IMR-90 (cell line): ENCODE measurements at regions not wholly inside any gene's neighbourhood (a gene's known extent, or its start where the extent isn't known, plus 50 kb on each side); places are given as distances from the start of the nearest gene placed in this dataset.
A peak's percentile ranks its signal among the peaks of the same experiment; 100 is the strongest.

ENCODE experiments used
- ATAC-seq: fragments of 200-7000 bp; cut with Tn5 transposase; 2 replicates; pipeline ENCODE4 v1.9.1; 2020; ENCODE audit warnings: low read depth, mild to moderate bottlenecking, moderate library complexity
- BruUV-seq: library from RNA; stranded (reverse); fragments of 400-500 nt; replicated peaks from 2 replicates; lab custom pipeline; 2021; lab: Mats Ljungman, UMichigan
- CTCF ChIA-PET: fragments of 300-600 bp; formaldehyde crosslinking; extraction: SDS; loops from one replicate; lab custom pipeline; 2021; ENCODE audit warnings: antibody characterized with exemption; lab: Yijun Ruan, JAX
- POLR2A ChIA-PET: fragments of 300-600 bp; sonication (Branson Sonifier 250); formaldehyde crosslinking; loops from one replicate; lab custom pipeline; 2022; ENCODE audit warnings: antibody characterized with exemption; ENCODE audit not compliant: unreplicated experiment; lab: Charles Lee
- DNase-seq: peaks from one replicate; pipeline ENCODE4 v3.0.0; 2013
- H2AFZ ChIP-seq: replicated peaks from 2 replicates; pipeline ENCODE3; 2013; ENCODE audit warnings: low read length, mild to moderate bottlenecking; ENCODE audit not compliant: poor library complexity
- H2AK5ac ChIP-seq: 2 replicates; pipeline ENCODE4 v1.6.1; 2013; ENCODE audit warnings: low read depth, low read length, inconsistent platforms
- H2AK9ac ChIP-seq: replicated peaks from 2 replicates; pipeline ENCODE3; 2013; ENCODE audit warnings: mild to moderate bottlenecking, low read depth, low read length, moderate library complexity; ENCODE audit not compliant: poor library complexity
- H2BK120ac ChIP-seq: 2 replicates; pipeline ENCODE4 v1.6.1; 2013; ENCODE audit warnings: low read depth, low read length, inconsistent platforms
- H2BK15ac ChIP-seq: 3 replicates; pipeline ENCODE4 v1.6.1; 2013; ENCODE audit warnings: low read depth, low read length, inconsistent platforms
- H2BK20ac ChIP-seq: 2 replicates; pipeline ENCODE4 v1.6.1; 2013; ENCODE audit warnings: low read depth, mild to moderate bottlenecking, inconsistent platforms, low read length, moderate library complexity
- H2BK5ac ChIP-seq: 2 replicates; pipeline ENCODE4 v1.6.1; 2013; ENCODE audit warnings: mild to moderate bottlenecking, low read depth, low read length, inconsistent platforms; ENCODE audit not compliant: poor library complexity, severe bottlenecking
- H3K14ac ChIP-seq: replicated peaks from 2 replicates; pipeline ENCODE4 v1.6.1; 2013; ENCODE audit warnings: low read depth, low read length, inconsistent platforms
- H3K18ac ChIP-seq: 2 replicates; pipeline ENCODE4 v1.6.1; 2013; ENCODE audit warnings: low read depth, low read length, control low read depth
- H3K23ac ChIP-seq: 2 replicates; pipeline ENCODE4 v1.6.1; 2013; ENCODE audit warnings: low read depth, low read length, inconsistent platforms
- H3K27ac ChIP-seq: 2 replicates; pipeline ENCODE4 v1.5.1; 2013; ENCODE audit warnings: mild to moderate bottlenecking, control low read depth, low read length; ENCODE audit not compliant: insufficient read depth
- H3K27me3 ChIP-seq: 2 replicates; pipeline ENCODE4 v1.6.1; 2013; ENCODE audit warnings: low read length; ENCODE audit not compliant: control insufficient read depth, insufficient read depth
- H3K36me3 ChIP-seq: 2 replicates; pipeline ENCODE4 v1.6.1; 2013; ENCODE audit warnings: low read length, mixed read lengths; ENCODE audit not compliant: control insufficient read depth, insufficient read depth
- H3K4ac ChIP-seq: 2 replicates; pipeline ENCODE4 v1.6.1; 2013; ENCODE audit warnings: low read depth, low read length, inconsistent platforms
- H3K4me1 ChIP-seq: 2 replicates; pipeline ENCODE4 v1.6.1; 2013; ENCODE audit warnings: low read length, mixed read lengths; ENCODE audit not compliant: control insufficient read depth, insufficient read depth
- H3K4me2 ChIP-seq: 2 replicates; pipeline ENCODE4 v1.6.1; 2013; ENCODE audit warnings: low read depth, mild to moderate bottlenecking, control low read depth, low read length, moderate library complexity
- H3K4me3 ChIP-seq: 2 replicates; pipeline ENCODE4 v1.5.1; 2013; ENCODE audit warnings: low read depth, mild to moderate bottlenecking, control low read depth, low read length, moderate library complexity; ENCODE audit not compliant: insufficient read depth
- H3K56ac ChIP-seq: 2 replicates; pipeline ENCODE4 v1.6.1; 2013; ENCODE audit warnings: low read length, inconsistent platforms; ENCODE audit not compliant: insufficient read depth; ENCODE audit errors: extremely low read depth
- H3K79me1 ChIP-seq, 2 experiments: 2 replicates each; pipeline ENCODE4 v1.6.1; 2013; ENCODE audit warnings: low read length in 2 of 2, inconsistent platforms in 1 of 2, low read depth in 1 of 2
- H3K9ac ChIP-seq: 2 replicates; pipeline ENCODE4 v1.6.1; 2013; ENCODE audit warnings: low read depth, low read length, control low read depth
- H3K9me1 ChIP-seq: 2 replicates; pipeline ENCODE4 v1.6.1; 2013; ENCODE audit warnings: low read length, inconsistent platforms; ENCODE audit not compliant: insufficient read depth
- H3K9me3 ChIP-seq: 2 replicates; pipeline ENCODE4 v1.6.1; 2013; ENCODE audit warnings: low read length; ENCODE audit not compliant: control insufficient read depth, insufficient read depth
- H4K20me1 ChIP-seq: 2 replicates; pipeline ENCODE4 v1.6.1; 2013; ENCODE audit warnings: low read length, inconsistent platforms; ENCODE audit not compliant: insufficient read depth
- H4K5ac ChIP-seq: 2 replicates; pipeline ENCODE4 v1.6.1; 2013; ENCODE audit warnings: mild to moderate bottlenecking, low read depth, low read length, control low read depth
- H4K8ac ChIP-seq, 2 experiments: 2 replicates each; pipeline ENCODE4 v1.6.1; 2013; ENCODE audit warnings: low read depth in 2 of 2, low read length in 2 of 2, control low read depth in 1 of 2, inconsistent platforms in 1 of 2
- H4K91ac ChIP-seq: 2 replicates; pipeline ENCODE4 v1.6.1; 2013; ENCODE audit warnings: low read depth, low read length, inconsistent platforms; ENCODE audit not compliant: insufficient read depth
- CEBPB ChIP-seq: IDR thresholded peaks from 2 replicates; pipeline ENCODE4 v1.6.1; 2012; ENCODE audit warnings: low read depth, low read length, improper control_type of control experiment
- ELK1 ChIP-seq: fragments of 150-350 bp; IDR thresholded peaks from 2 replicates; pipeline ENCODE4 v1.6.1; 2016; ENCODE audit warnings: low read depth, mild to moderate bottlenecking, low read length, moderate library complexity, borderline replicate concordance
- RAD21 ChIP-seq: IDR thresholded peaks from 2 replicates; pipeline ENCODE4 v1.6.1; 2012; ENCODE audit warnings: low read length, improper control_type of control experiment
- RFX5 ChIP-seq: IDR thresholded peaks from 2 replicates; pipeline ENCODE4 v1.8.0; 2012; ENCODE audit warnings: low read depth, mild to moderate bottlenecking, low read length, moderate library complexity
- WGBS, 2 experiments: methylation state at CpG; one replicate each; pipeline versions ENCODE4 v1.1.5 to v1.1.7; 2013; ENCODE audit warnings: missing lambda C conversion rate in 2 of 2; ENCODE audit not compliant: insufficient read length in 1 of 2; ENCODE audit errors: extremely low coverage in 2 of 2; 5-methylcytosine and 5-hydroxymethylcytosine counted together
- dilution Hi-C: fragments of 300-500 bp; cut with HindIII; formaldehyde crosslinking; loops from one replicate; pipeline ENCODE4 v1.14.3; 2018; ENCODE audit warnings: low sequenced_read_pairs; ENCODE audit not compliant: unreplicated experiment
- in situ Hi-C: fragments of 300-500 bp; cut with MboI; formaldehyde crosslinking; loops from 3 replicates; pipeline ENCODE4 v1.14.3; 2019; ENCODE audit warnings: low sequenced_read_pairs, inconsistent platforms, mixed read lengths
- intact Hi-C: fragments of 100-400 bp; cut with micrococcal nuclease; formaldehyde crosslinking; loops from 2 replicates; pipeline ENCODE4 v1.10.0; 2022

DNA sequence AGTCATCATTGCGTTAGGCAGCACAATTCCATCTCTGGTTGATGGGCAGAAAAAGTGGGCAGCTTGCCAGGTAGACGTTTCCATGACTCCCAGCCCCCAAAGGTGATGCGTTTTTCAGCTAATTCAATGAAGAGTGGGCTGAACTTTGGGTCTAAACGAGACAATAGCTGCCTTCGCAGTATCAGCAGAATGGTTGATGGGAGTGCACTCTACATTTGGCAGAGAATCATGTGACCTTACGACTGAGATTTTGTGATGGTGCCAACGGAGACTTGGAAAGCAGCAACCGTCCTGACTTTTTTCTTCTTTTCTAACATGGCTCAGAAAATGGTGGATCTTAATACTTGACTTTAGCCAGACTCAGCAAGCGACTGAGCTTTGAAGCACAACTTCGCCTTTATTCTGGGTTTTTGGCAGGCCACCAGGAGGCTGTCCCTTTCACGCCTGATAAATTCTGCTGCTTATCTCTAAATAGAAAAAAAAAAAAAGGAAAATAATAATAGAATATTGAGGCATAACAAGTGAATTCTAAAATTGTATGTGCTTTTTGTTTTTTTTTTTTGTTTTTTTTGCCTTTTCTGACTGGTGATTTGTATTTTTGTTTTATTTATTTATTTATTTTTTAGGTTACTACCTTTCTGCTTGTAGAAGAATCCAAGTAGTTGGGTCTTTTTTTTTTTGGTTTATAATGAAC, 804.8 kb downstream of the USP25 start (continued):
- TF ChIP-seq CEBPB (no peak), RFX5 (no peak)

GRCh38 chr21:16535102-16535422, 805.3 kb downstream of the USP25 start:
- H3K14ac ChIP-seq = no peak overlapping the region
- no CpG with 5 or more reads among the region's 6 CpGs for WGBS, 2 experiments
- H3K23ac ChIP-seq = no peak overlapping the region
- H2BK120ac ChIP-seq = 0 out of 2 replicates have a peak overlapping the region, but pooled peaks have one; percentile 19
- H2BK5ac ChIP-seq = no peak overlapping the region
- peak overlapping the region; percentile 77; the same call in 1 of the 2 replicates for H2BK20ac ChIP-seq
- H3K9ac ChIP-seq = no peak overlapping the region
- no peaks in the 10 kb centered on the region for H4K20me1 ChIP-seq
- H3K27ac ChIP-seq = no peak overlapping the region
- no peak overlapping the region for H4K8ac ChIP-seq
- H3K4me2 ChIP-seq = peak overlapping the region; percentile 27
- intact Hi-C loops = loop anchor here (5.0 kb wide), 1 partner anchor 37 kb away; no protein-coding TSS in a partner anchor
- peak overlapping the region; percentile 3; the same call in 1 of the 2 replicates for H4K5ac ChIP-seq
- POLR2A ChIA-PET = no interaction called here
- H3K27me3 ChIP-seq = no peaks in the 10 kb centered on the region
- H2BK15ac ChIP-seq = no peak overlapping the region
- H3K18ac ChIP-seq = no peak overlapping the region
- H3K9me1 ChIP-seq = 0 out of 2 replicates have a peak, but pooled peaks cover 3% of the 10 kb centered on the region
- ATAC-seq (peak; percentile 53; the same call in 1 of the 2 replicates), DNase-seq (peak; percentile 55)
- in situ Hi-C loops = no loop called here
- peak overlapping the region; percentile 72 for H2AFZ ChIP-seq
- H2AK9ac ChIP-seq = no peak overlapping the region
- CTCF ChIA-PET = no interaction called here
- H3K4me3 ChIP-seq = no peak overlapping the region
- H3K79me1 ChIP-seq = no peaks in the 10 kb centered on the region
- no peak overlapping the region for H2AK5ac ChIP-seq
- H3K9me3 ChIP-seq = no peaks in the 10 kb centered on the region
- TF ChIP-seq RAD21 = no peak
- TF ChIP-seq ELK1 = no peak
- peaks cover 3% of the 10 kb centered on the region; the same call in 1 of the 2 replicates for H3K4me1 ChIP-seq
- peak overlapping the region; percentile 25; the same call in 1 of the 2 replicates for H3K4ac ChIP-seq
- H3K36me3 ChIP-seq = no peaks in the 10 kb centered on the region
- BruUV-seq = no TSS peak
- no peak overlapping the region for H3K56ac ChIP-seq
- no peak overlapping the region for H4K91ac ChIP-seq
- dilution Hi-C loops = no loop called here
